ENCODE measurements at regions not wholly inside any gene's neighbourhood (a gene's known extent, or its start where the extent isn't known, plus 50 kb on each side); places are given as distances from the start of the nearest gene placed in this dataset.
A peak's percentile ranks its signal among the peaks of the same experiment; 100 is the strongest.

GRCh38 chr11:112794331-112794846 is 166.8 kb upstream of the NCAM1 start:
- DNase-seq (ENCODE audit: low read depth in 4 of 4, low spot score in 3 of 4) = no peak

GRCh38 chr11:112795142-112795815 is 165.9 kb upstream of the NCAM1 start:
- DNase-seq (ENCODE audit: low read depth in 4 of 4, low spot score in 3 of 4) = no peak

- DNase-seq (ENCODE audit: low read depth in 4 of 4, low spot score in 3 of 4) = peak in 2 of 4 donors; percentile 66 to 76
Observed at GRCh38 chr11:112795911-112796649, 165.1 kb upstream of the NCAM1 start.

GRCh38 chr11:112797092-112797491 is 164.1 kb upstream of the NCAM1 start:
- DNase-seq (ENCODE audit: low read depth in 4 of 4, low spot score in 3 of 4) = peak in 2 of 4 donors; percentile 70 to 79

GRCh38 chr11:112797648-112798293 is 163.4 kb upstream of the NCAM1 start:
- no peak for DNase-seq (ENCODE audit: low read depth in 4 of 4, low spot score in 3 of 4)

GRCh38 chr11:112801025-112801816 is 160.0 kb upstream of the NCAM1 start:
- DNase-seq (ENCODE audit: low read depth in 4 of 4, low spot score in 3 of 4) = no peak

- DNase-seq (ENCODE audit: low read depth in 4 of 4, low spot score in 3 of 4) = no peak
Observed at GRCh38 chr11:112801817-112802088, 159.5 kb upstream of the NCAM1 start.

- no peak for DNase-seq (ENCODE audit: low read depth in 4 of 4, low spot score in 3 of 4)
Observed at GRCh38 chr11:112805658-112806057, 155.6 kb upstream of the NCAM1 start.

- DNase-seq (ENCODE audit: low read depth in 4 of 4, low spot score in 3 of 4) = no peak
Observed at GRCh38 chr11:112806256-112806655, 155.0 kb upstream of the NCAM1 start.

- DNase-seq (ENCODE audit: low read depth in 4 of 4, low spot score in 3 of 4) = peak in 1 of 4 donors; percentile 63
Observed at GRCh38 chr11:112806876-112807275, 154.3 kb upstream of the NCAM1 start.

GRCh38 chr11:112809429-112809828 is 151.8 kb upstream of the NCAM1 start:
- DNase-seq (ENCODE audit: low read depth in 4 of 4, low spot score in 3 of 4) = no peak

- DNase-seq (ENCODE audit: low read depth in 4 of 4, low spot score in 3 of 4) = no peak
Observed at GRCh38 chr11:112810951-112811350, 150.3 kb upstream of the NCAM1 start.

- DNase-seq (ENCODE audit: low read depth in 4 of 4, low spot score in 3 of 4) = no peak
Observed at GRCh38 chr11:112811783-112812182, 149.4 kb upstream of the NCAM1 start.

- DNase-seq (ENCODE audit: low read depth in 4 of 4, low spot score in 3 of 4) = no peak
Observed at GRCh38 chr11:112812729-112813128, 148.5 kb upstream of the NCAM1 start.

GRCh38 chr11:112814168-112814567 is 147.1 kb upstream of the NCAM1 start:
- no peak for DNase-seq (ENCODE audit: low read depth in 4 of 4, low spot score in 3 of 4)

- no peak for DNase-seq (ENCODE audit: low read depth in 4 of 4, low spot score in 3 of 4)
Observed at GRCh38 chr11:112817376-112817775, 143.8 kb upstream of the NCAM1 start.

GRCh38 chr11:112822478-112823274 is 138.5 kb upstream of the NCAM1 start:
- no peak for DNase-seq (ENCODE audit: low read depth in 4 of 4, low spot score in 3 of 4)

GRCh38 chr11:112826026-112826425 is 135.2 kb upstream of the NCAM1 start:
- no peak for DNase-seq (ENCODE audit: low read depth in 4 of 4, low spot score in 3 of 4)

GRCh38 chr11:112826788-112827187 is 134.4 kb upstream of the NCAM1 start:
- no peak for DNase-seq (ENCODE audit: low read depth in 4 of 4, low spot score in 3 of 4)

GRCh38 chr11:112828421-112828820 is 132.8 kb upstream of the NCAM1 start:
- no peak for DNase-seq (ENCODE audit: low read depth in 4 of 4, low spot score in 3 of 4)
